SK-N-SH treated with all-trans-retinoic acid at 6 μM for 48 hours (cell line): ENCODE measurements at regions not wholly inside any gene's neighbourhood (a gene's known extent, or its start where the extent isn't known, plus 50 kb on each side); places are given as distances from the start of the nearest gene placed in this dataset.

Experiments used
- ATAC-seq: fragments of 200-7000 bp; cut with Tn5 transposase; 3 replicates; pipeline ENCODE4 v1.9.1; 2020; ENCODE audit warnings: mild to moderate bottlenecking, moderate library complexity
- ARNTL ChIP-seq: fragments of 450-650 bp; formaldehyde crosslinking; IDR thresholded peaks from 2 replicates; pipeline ENCODE4 v1.5.0; 2020; ENCODE audit warnings: low read depth, mild to moderate bottlenecking, moderate library complexity, borderline replicate concordance
- BACH2 ChIP-seq: fragments of 250-450 bp; sonication (Bioruptor Pico); IDR thresholded peaks from 2 replicates; pipeline ENCODE4 v1.9.0; 2021; ENCODE audit warnings: mild to moderate bottlenecking, borderline replicate concordance
- CSDC2 ChIP-seq: fragments of 250-450 bp; sonication (Bioruptor Pico); IDR thresholded peaks from 2 replicates; pipeline ENCODE4 v1.5.0; 2020; ENCODE audit warnings: mild to moderate bottlenecking, moderate library complexity
- ESRRG ChIP-seq: fragments of 250-450 bp; sonication (Bioruptor Pico); IDR thresholded peaks from 2 replicates; pipeline ENCODE4 v1.6.1; 2021; ENCODE audit warnings: mild to moderate bottlenecking
- GLIS3 ChIP-seq: fragments of 250-450 bp; sonication (Bioruptor Pico); IDR thresholded peaks from 2 replicates; pipeline ENCODE4 v1.5.0; 2020; ENCODE audit warnings: mild to moderate bottlenecking, moderate library complexity
- OSR1 ChIP-seq: fragments of 250-450 bp; sonication (Bioruptor Pico); IDR thresholded peaks from 2 replicates; pipeline ENCODE4 v1.8.0; 2022; ENCODE audit warnings: moderate library complexity, mild to moderate bottlenecking, inconsistent platforms
- PPARA ChIP-seq: fragments of 250-450 bp; sonication (Bioruptor Pico); IDR thresholded peaks from 2 replicates; pipeline ENCODE4 v1.5.0; 2020; ENCODE audit warnings: mild to moderate bottlenecking, borderline replicate concordance
- RARB ChIP-seq: fragments of 250-450 bp; sonication (Bioruptor Pico); IDR thresholded peaks from 2 replicates; pipeline ENCODE4 v1.8.0; 2021; ENCODE audit warnings: mild to moderate bottlenecking, moderate library complexity
- SNAI2 ChIP-seq: fragments of 250-450 bp; sonication (Bioruptor Pico); IDR thresholded peaks from 2 replicates; pipeline ENCODE4 v1.5.0; 2020; ENCODE audit warnings: mild to moderate bottlenecking, moderate library complexity
- TCF4 ChIP-seq: fragments of 250-450 bp; sonication (Bioruptor Pico); IDR thresholded peaks from 2 replicates; pipeline ENCODE4 v1.8.0; 2021; ENCODE audit warnings: mild to moderate bottlenecking, moderate library complexity, borderline replicate concordance
- TOX ChIP-seq: fragments of 250-450 bp; sonication (Bioruptor Pico); IDR thresholded peaks from 2 replicates; pipeline ENCODE4 v1.8.0; 2021; ENCODE audit warnings: mild to moderate bottlenecking, moderate library complexity, borderline replicate concordance
- ZC3H10 ChIP-seq: fragments of 250-450 bp; sonication (Bioruptor Pico); IDR thresholded peaks from 2 replicates; pipeline ENCODE4 v1.5.1; 2021; ENCODE audit warnings: mild to moderate bottlenecking, moderate library complexity
- ZFP3 ChIP-seq: fragments of 250-450 bp; sonication (Bioruptor Pico); IDR thresholded peaks from 2 replicates; pipeline ENCODE4 v1.5.0; 2020; ENCODE audit warnings: mild to moderate bottlenecking, moderate library complexity
- ZFP30 ChIP-seq: fragments of 450-650 bp; formaldehyde crosslinking; IDR thresholded peaks from 2 replicates; pipeline ENCODE4 v1.5.0; 2022; ENCODE audit warnings: mild to moderate bottlenecking, moderate library complexity
- ZNF565 ChIP-seq: fragments of 450-650 bp; formaldehyde crosslinking; conservative IDR thresholded peaks from 2 replicates; pipeline ENCODE4 v1.5.0; 2020; ENCODE audit warnings: low read depth, mild to moderate bottlenecking, moderate library complexity
- ZNF70 ChIP-seq: fragments of 450-650 bp; formaldehyde crosslinking; IDR thresholded peaks from 2 replicates; pipeline ENCODE4 v1.5.0; 2020; ENCODE audit warnings: mild to moderate bottlenecking, moderate library complexity
- ZNF8 ChIP-seq: fragments of 450-650 bp; formaldehyde crosslinking; IDR thresholded peaks from 2 replicates; pipeline ENCODE4 v1.5.0; 2020; ENCODE audit warnings: mild to moderate bottlenecking, moderate library complexity
- TF ChIP-seq, protein P1 (sequence below): fragments of 250-450 bp; sonication (Bioruptor Pico); IDR thresholded peaks from 2 replicates; pipeline ENCODE4 v1.5.1; 2020; ENCODE audit warnings: low read depth, mild to moderate bottlenecking, moderate library complexity
- TF ChIP-seq, protein P2 (sequence below): fragments of 250-450 bp; sonication (Bioruptor Pico); IDR thresholded peaks from 2 replicates; pipeline ENCODE4 v1.8.0; 2020; ENCODE audit warnings: mild to moderate bottlenecking, moderate library complexity, borderline replicate concordance
- TF ChIP-seq, protein P3 (sequence below): fragments of 250-450 bp; sonication (Bioruptor Pico); IDR thresholded peaks from 2 replicates; pipeline ENCODE4 v1.5.1; 2021; ENCODE audit warnings: mild to moderate bottlenecking, moderate library complexity
- TF ChIP-seq, protein P4 (sequence below): fragments of 250-450 bp; sonication (Bioruptor Pico); IDR thresholded peaks from 2 replicates; pipeline ENCODE4 v1.8.0; 2021; ENCODE audit warnings: low read depth, mild to moderate bottlenecking, moderate library complexity, borderline replicate concordance
- TF ChIP-seq, protein P5 (sequence below): fragments of 250-450 bp; sonication (Bioruptor Pico); IDR thresholded peaks from 2 replicates; pipeline ENCODE4 v1.5.0; 2020; ENCODE audit warnings: mild to moderate bottlenecking, moderate library complexity

DNA sequence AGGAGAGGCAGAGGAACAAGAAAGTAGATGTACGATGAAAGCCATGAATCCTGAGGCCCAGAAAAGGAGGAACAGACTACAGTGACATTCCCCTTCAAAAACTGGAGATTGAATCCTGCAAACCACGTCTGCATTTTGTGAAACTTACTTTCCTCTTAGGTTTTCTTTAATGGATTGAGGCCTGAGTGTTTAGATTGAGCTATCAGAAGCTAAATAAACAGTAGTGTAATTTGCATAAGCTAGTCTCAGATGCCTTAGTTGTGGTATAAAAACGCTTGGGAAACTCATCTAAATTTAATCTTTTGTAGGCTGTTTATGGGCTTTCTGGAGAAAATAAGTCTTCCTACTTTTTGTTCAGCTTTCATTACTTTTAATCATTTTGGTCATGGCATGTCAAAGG is 94.8 kb upstream of the HDAC9 start:
- TF ChIP-seq GLIS3 (CRISPR knock-in tag) = no peak
- ATAC-seq = no peak

DNA sequence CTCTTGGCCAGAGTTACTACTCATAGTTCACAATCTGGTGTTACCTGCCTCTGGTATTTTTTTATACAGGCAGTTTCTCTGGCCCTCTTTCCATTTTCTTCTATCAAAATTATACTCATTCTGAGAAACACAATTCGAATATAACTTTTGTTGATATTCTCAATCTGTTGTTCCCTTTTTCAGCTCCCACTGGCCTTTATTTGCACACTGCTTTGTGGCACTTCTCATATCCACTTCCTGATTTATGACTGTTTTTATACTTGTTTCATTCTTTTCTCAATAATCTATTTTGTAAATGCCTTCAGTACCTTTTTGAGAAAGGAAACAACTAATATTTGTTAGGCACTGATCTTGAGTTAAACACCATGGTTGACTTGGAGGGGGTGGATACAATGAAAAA is 93.8 kb upstream of the HDAC9 start:
- TF ChIP-seq ZC3H10 (CRISPR knock-in tag) (no peak), ZNF70 (CRISPR knock-in tag) (no peak), ZNF8 (CRISPR knock-in tag) (no peak), ZNF565 (CRISPR knock-in tag) (no peak), TCF4 (CRISPR knock-in tag) (no peak), OSR1 (CRISPR knock-in tag) (no peak), RARB (CRISPR knock-in tag) (no peak), ESRRG (CRISPR knock-in tag) (no peak), BACH2 (no peak), GLIS3 (CRISPR knock-in tag) (no peak), ZFP30 (no peak), TOX (CRISPR knock-in tag) (no peak), SNAI2 (CRISPR knock-in tag) (no peak), ARNTL (CRISPR knock-in tag) (no peak), PPARA (CRISPR knock-in tag) (no peak)
- TF ChIP-seq, protein P1, sequence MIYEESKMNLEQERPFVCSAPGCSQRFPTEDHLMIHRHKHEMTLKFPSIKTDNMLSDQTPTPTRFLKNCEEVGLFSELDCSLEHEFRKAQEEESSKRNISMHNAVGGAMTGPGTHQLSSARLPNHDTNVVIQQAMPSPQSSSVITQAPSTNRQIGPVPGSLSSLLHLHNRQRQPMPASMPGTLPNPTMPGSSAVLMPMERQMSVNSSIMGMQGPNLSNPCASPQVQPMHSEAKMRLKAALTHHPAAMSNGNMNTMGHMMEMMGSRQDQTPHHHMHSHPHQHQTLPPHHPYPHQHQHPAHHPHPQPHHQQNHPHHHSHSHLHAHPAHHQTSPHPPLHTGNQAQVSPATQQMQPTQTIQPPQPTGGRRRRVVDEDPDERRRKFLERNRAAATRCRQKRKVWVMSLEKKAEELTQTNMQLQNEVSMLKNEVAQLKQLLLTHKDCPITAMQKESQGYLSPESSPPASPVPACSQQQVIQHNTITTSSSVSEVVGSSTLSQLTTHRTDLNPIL (CRISPR knock-in tag) = no peak
- TF ChIP-seq, protein P2, sequence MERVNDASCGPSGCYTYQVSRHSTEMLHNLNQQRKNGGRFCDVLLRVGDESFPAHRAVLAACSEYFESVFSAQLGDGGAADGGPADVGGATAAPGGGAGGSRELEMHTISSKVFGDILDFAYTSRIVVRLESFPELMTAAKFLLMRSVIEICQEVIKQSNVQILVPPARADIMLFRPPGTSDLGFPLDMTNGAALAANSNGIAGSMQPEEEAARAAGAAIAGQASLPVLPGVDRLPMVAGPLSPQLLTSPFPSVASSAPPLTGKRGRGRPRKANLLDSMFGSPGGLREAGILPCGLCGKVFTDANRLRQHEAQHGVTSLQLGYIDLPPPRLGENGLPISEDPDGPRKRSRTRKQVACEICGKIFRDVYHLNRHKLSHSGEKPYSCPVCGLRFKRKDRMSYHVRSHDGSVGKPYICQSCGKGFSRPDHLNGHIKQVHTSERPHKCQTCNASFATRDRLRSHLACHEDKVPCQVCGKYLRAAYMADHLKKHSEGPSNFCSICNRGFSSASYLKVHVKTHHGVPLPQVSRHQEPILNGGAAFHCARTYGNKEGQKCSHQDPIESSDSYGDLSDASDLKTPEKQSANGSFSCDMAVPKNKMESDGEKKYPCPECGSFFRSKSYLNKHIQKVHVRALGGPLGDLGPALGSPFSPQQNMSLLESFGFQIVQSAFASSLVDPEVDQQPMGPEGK (CRISPR knock-in tag) = no peak
- TF ChIP-seq, protein P3, sequence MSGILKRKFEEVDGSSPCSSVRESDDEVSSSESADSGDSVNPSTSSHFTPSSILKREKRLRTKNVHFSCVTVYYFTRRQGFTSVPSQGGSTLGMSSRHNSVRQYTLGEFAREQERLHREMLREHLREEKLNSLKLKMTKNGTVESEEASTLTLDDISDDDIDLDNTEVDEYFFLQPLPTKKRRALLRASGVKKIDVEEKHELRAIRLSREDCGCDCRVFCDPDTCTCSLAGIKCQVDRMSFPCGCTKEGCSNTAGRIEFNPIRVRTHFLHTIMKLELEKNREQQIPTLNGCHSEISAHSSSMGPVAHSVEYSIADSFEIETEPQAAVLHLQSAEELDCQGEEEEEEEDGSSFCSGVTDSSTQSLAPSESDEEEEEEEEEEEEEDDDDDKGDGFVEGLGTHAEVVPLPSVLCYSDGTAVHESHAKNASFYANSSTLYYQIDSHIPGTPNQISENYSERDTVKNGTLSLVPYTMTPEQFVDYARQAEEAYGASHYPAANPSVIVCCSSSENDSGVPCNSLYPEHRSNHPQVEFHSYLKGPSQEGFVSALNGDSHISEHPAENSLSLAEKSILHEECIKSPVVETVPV (CRISPR knock-in tag) = no peak
- TF ChIP-seq, protein P4, sequence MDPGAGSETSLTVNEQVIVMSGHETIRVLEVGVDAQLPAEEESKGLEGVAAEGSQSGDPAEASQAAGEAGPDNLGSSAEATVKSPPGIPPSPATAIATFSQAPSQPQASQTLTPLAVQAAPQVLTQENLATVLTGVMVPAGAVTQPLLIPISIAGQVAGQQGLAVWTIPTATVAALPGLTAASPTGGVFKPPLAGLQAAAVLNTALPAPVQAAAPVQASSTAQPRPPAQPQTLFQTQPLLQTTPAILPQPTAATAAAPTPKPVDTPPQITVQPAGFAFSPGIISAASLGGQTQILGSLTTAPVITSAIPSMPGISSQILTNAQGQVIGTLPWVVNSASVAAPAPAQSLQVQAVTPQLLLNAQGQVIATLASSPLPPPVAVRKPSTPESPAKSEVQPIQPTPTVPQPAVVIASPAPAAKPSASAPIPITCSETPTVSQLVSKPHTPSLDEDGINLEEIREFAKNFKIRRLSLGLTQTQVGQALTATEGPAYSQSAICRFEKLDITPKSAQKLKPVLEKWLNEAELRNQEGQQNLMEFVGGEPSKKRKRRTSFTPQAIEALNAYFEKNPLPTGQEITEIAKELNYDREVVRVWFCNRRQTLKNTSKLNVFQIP (CRISPR knock-in tag) = no peak
- TF ChIP-seq, protein P5, sequence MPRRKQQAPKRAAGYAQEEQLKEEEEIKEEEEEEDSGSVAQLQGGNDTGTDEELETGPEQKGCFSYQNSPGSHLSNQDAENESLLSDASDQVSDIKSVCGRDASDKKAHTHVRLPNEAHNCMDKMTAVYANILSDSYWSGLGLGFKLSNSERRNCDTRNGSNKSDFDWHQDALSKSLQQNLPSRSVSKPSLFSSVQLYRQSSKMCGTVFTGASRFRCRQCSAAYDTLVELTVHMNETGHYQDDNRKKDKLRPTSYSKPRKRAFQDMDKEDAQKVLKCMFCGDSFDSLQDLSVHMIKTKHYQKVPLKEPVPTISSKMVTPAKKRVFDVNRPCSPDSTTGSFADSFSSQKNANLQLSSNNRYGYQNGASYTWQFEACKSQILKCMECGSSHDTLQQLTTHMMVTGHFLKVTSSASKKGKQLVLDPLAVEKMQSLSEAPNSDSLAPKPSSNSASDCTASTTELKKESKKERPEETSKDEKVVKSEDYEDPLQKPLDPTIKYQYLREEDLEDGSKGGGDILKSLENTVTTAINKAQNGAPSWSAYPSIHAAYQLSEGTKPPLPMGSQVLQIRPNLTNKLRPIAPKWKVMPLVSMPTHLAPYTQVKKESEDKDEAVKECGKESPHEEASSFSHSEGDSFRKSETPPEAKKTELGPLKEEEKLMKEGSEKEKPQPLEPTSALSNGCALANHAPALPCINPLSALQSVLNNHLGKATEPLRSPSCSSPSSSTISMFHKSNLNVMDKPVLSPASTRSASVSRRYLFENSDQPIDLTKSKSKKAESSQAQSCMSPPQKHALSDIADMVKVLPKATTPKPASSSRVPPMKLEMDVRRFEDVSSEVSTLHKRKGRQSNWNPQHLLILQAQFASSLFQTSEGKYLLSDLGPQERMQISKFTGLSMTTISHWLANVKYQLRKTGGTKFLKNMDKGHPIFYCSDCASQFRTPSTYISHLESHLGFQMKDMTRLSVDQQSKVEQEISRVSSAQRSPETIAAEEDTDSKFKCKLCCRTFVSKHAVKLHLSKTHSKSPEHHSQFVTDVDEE (CRISPR knock-in tag) = no peak
- ATAC-seq = no peak

DNA sequence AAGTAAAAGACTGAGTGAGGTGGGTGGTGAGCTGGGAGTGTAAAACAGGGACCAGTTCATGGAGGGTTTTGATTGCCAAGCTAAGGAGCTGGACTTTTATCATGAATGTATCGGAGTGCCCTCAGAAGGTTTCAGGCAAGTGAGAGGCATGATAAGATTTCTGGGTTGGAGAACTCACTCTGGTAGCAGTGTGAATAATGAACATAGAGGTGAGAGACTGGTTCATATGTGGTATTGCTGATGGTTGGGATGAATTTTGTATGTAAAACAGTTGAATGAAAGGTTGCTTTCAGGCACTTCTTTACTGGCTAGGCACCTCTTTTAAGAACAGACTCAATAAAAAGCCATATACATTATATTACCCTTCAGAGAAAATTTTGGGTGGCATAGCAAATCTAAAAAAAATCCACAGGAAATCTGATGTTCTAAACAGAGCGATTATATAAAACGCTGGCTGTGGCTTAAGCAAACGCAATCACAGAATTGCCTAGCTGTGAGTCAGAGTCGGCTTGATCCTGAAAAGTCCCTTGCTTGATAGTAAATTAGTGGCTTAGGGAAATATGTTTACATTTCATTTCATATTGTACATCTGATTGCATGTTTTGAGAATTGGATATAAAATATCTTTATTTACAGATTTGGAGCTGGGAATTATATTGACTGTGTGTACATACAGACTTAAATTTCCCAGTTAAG is 92.9 kb upstream of the HDAC9 start:
- TF ChIP-seq SNAI2 (CRISPR knock-in tag) (no peak), GLIS3 (CRISPR knock-in tag) (no peak), TCF4 (CRISPR knock-in tag) (no peak), PPARA (CRISPR knock-in tag) (no peak), CSDC2 (no peak), OSR1 (CRISPR knock-in tag) (no peak), ZFP3 (CRISPR knock-in tag) (no peak), BACH2 (no peak), ARNTL (CRISPR knock-in tag) (no peak), ZFP30 (no peak), ESRRG (CRISPR knock-in tag) (no peak), RARB (CRISPR knock-in tag) (no peak)
- TF ChIP-seq, protein P4 (CRISPR knock-in tag) = no peak
- TF ChIP-seq, protein P1 (CRISPR knock-in tag) = no peak
- ATAC-seq = peak; percentile 81
